ENCODE measurements at regions not wholly inside any gene's neighbourhood (a gene's known extent, or its start where the extent isn't known, plus 50 kb on each side); places are given as distances from the start of the nearest gene placed in this dataset.

- TF ChIP-seq, protein P1, sequence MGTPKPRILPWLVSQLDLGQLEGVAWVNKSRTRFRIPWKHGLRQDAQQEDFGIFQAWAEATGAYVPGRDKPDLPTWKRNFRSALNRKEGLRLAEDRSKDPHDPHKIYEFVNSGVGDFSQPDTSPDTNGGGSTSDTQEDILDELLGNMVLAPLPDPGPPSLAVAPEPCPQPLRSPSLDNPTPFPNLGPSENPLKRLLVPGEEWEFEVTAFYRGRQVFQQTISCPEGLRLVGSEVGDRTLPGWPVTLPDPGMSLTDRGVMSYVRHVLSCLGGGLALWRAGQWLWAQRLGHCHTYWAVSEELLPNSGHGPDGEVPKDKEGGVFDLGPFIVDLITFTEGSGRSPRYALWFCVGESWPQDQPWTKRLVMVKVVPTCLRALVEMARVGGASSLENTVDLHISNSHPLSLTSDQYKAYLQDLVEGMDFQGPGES (IDR thresholded peaks at IDR 0.05; ENCODE audit: low read depth, low read length): no peak
- TF ChIP-seq CHD2 (IDR thresholded peaks at IDR 0.05; ENCODE audit: low read length, partially characterized antibody): no peak
- no peaks in the 10 kb centered on the region for H3K36me3 ChIP-seq (replicated peaks in 1 of 2; ENCODE audit: control insufficient read depth in 1 of 2, insufficient read depth in 2 of 2, low read length in 1 of 2)
- no peak overlapping the region for H2AFZ ChIP-seq (ENCODE audit: low read depth)
- DNase-seq: no peak
- H3K79me2 ChIP-seq (ENCODE audit: insufficient read depth): no peaks in the 10 kb centered on the region; the same call in none of the 2 replicates
- H3K27me3 ChIP-seq (ENCODE audit: insufficient read depth): no peaks in the 10 kb centered on the region; the same call in 1 of the 2 replicates
- no peaks in the 10 kb centered on the region for H3K4me1 ChIP-seq (ENCODE audit: control insufficient read depth in 1 of 2, insufficient read depth in 2 of 2, low read depth in 1 of 2, low read length in 1 of 2)
- no peaks in the 10 kb centered on the region for H3K9me2 ChIP-seq
- H4K20me1 ChIP-seq (ENCODE audit: insufficient read depth): no peaks in the 10 kb centered on the region
- ChIA-PET CTCF (no interaction called here), POLR2A (no interaction called here)
- H3F3A ChIP-seq (replicated peaks; ENCODE audit: insufficient read depth): no peaks in the 10 kb centered on the region
- H3K4me2 ChIP-seq: no peak overlapping the region
- H3K27ac ChIP-seq (ENCODE audit: low read depth in 2 of 2, low read length in 1 of 2): no peak overlapping the region
- 45% methylated on average over 8 of the region's 8 CpGs for WGBS (ENCODE audit: low lambda C conversion rate)
- no peaks in the 10 kb centered on the region for H3K9me3 ChIP-seq
- H3K4me3 ChIP-seq (ENCODE audit: low read depth in 2 of 2, low read length in 1 of 2): no peak overlapping the region
- no peak overlapping the region for H3K9ac ChIP-seq
Observed at GRCh38 chrX:10054396-10054795, 87.2 kb downstream of the CLDN34 start.

- 52% methylated on average over 6 of the region's 8 CpGs for WGBS (ENCODE audit: low lambda C conversion rate)
- POLR2A ChIA-PET: no interaction called here
Observed at GRCh38 chrX:10055430-10055829, 88.3 kb downstream of the CLDN34 start.

More at GRCh38 chrX:10055430-10055829, 88.3 kb downstream of the CLDN34 start:
- Histone ChIP-seq H3K9ac (no peak overlapping the region), H3K9me3 (no peaks in the 10 kb centered on the region), H2AFZ (ENCODE audit: low read depth) (no peak overlapping the region), H3F3A (replicated peaks; ENCODE audit: insufficient read depth) (no peaks in the 10 kb centered on the region), H3K4me3 (ENCODE audit: low read depth in 2 of 2, low read length in 1 of 2) (no peak overlapping the region), H3K79me2 (ENCODE audit: insufficient read depth) (no peaks in the 10 kb centered on the region; the same call in none of the 2 replicates), H3K9me2 (no peaks in the 10 kb centered on the region), H3K27me3 (ENCODE audit: insufficient read depth) (no peaks in the 10 kb centered on the region; the same call in 1 of the 2 replicates), H3K4me2 (no peak overlapping the region), H3K27ac (ENCODE audit: low read depth in 2 of 2, low read length in 1 of 2) (no peak overlapping the region), H3K36me3 (replicated peaks in 1 of 2; ENCODE audit: control insufficient read depth in 1 of 2, insufficient read depth in 2 of 2, low read length in 1 of 2) (no peaks in the 10 kb centered on the region), H4K20me1 (ENCODE audit: insufficient read depth) (no peaks in the 10 kb centered on the region), H3K4me1 (ENCODE audit: control insufficient read depth in 1 of 2, insufficient read depth in 2 of 2, low read depth in 1 of 2, low read length in 1 of 2) (no peaks in the 10 kb centered on the region)
- no peak for TF ChIP-seq CHD2 (IDR thresholded peaks at IDR 0.05; ENCODE audit: low read length, partially characterized antibody)
- TF ChIP-seq SMC3 (IDR thresholded peaks at IDR 0.05; ENCODE audit: low read depth, low read length): no peak
- no peak for TF ChIP-seq FOXM1 (IDR thresholded peaks at IDR 0.05; ENCODE audit: low read depth)
- TF ChIP-seq EZH2phosphoT487 (IDR thresholded peaks at IDR 0.05; ENCODE audit: borderline replicate concordance, low read depth): no peak
- no peak for TF ChIP-seq RAD21 (IDR thresholded peaks at IDR 0.05; ENCODE audit: low read length)
- TF ChIP-seq GATA2 (CRISPR knock-in tag; IDR thresholded peaks at IDR 0.05): no peak
- no peak for TF ChIP-seq MXI1 (IDR thresholded peaks at IDR 0.05; ENCODE audit: low read depth, low read length)
- TF ChIP-seq GABPA (IDR thresholded peaks at IDR 0.05; ENCODE audit: low read depth): no peak
- TF ChIP-seq YY1 (IDR thresholded peaks at IDR 0.05; ENCODE audit: low read depth): no peak
- TF ChIP-seq, protein P2, sequence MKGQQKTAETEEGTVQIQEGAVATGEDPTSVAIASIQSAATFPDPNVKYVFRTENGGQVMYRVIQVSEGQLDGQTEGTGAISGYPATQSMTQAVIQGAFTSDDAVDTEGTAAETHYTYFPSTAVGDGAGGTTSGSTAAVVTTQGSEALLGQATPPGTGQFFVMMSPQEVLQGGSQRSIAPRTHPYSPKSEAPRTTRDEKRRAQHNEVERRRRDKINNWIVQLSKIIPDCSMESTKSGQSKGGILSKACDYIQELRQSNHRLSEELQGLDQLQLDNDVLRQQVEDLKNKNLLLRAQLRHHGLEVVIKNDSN (IDR thresholded peaks at IDR 0.05; ENCODE audit: borderline replicate concordance, low read depth): no peak
- TF ChIP-seq, protein P3, sequence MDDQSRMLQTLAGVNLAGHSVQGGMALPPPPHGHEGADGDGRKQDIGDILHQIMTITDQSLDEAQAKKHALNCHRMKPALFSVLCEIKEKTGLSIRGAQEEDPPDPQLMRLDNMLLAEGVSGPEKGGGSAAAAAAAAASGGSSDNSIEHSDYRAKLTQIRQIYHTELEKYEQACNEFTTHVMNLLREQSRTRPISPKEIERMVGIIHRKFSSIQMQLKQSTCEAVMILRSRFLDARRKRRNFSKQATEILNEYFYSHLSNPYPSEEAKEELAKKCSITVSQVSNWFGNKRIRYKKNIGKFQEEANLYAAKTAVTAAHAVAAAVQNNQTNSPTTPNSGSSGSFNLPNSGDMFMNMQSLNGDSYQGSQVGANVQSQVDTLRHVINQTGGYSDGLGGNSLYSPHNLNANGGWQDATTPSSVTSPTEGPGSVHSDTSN (IDR thresholded peaks at IDR 0.05): no peak
- TF ChIP-seq TAF1 (IDR thresholded peaks at IDR 0.05; ENCODE audit: borderline replicate concordance, low read depth, low read length): no peak
- TF ChIP-seq RXRA (IDR thresholded peaks at IDR 0.05; ENCODE audit: borderline replicate concordance, low read depth): no peak
- CTCF ChIA-PET: no interaction called here
- no peak for DNase-seq

All from SK-N-SH (cell line).